SK-N-SH (cell line): ENCODE measurements at regions not wholly inside any gene's neighbourhood (a gene's known extent, or its start where the extent isn't known, plus 50 kb on each side); places are given as distances from the start of the nearest gene placed in this dataset.

Experiments used
- EP300 ChIP-seq, 2 experiments: IDR thresholded peaks; 2 replicates each; pipeline versions ENCODE4 v1.4.0 to v1.6.1; 2012; ENCODE audit warnings: borderline replicate concordance in 1 of 2, low read depth in 1 of 2, low read length in 1 of 2
- FOSL2 ChIP-seq: IDR thresholded peaks from 2 replicates; pipeline ENCODE4 v1.4.0; 2012; ENCODE audit warnings: low read depth, mild to moderate bottlenecking, moderate library complexity, borderline replicate concordance
- JUND ChIP-seq: IDR thresholded peaks from 2 replicates; pipeline ENCODE4 v1.4.0; 2012
- MXI1 ChIP-seq: IDR thresholded peaks from 2 replicates; pipeline ENCODE4 v1.6.1; 2012; ENCODE audit warnings: mild to moderate bottlenecking, low read depth, low read length, improper control_type of control experiment
- NFIC ChIP-seq: IDR thresholded peaks from 2 replicates; pipeline ENCODE4 v1.4.0; 2012; ENCODE audit warnings: borderline replicate concordance
- NRF1 ChIP-seq: IDR thresholded peaks from 2 replicates; pipeline ENCODE4 v1.6.1; 2012; ENCODE audit warnings: low read depth, mild to moderate bottlenecking, low read length
- POLR2AphosphoS5 ChIP-seq: IDR thresholded peaks from 2 replicates; pipeline ENCODE4 v1.6.1; 2012; ENCODE audit warnings: low read depth, low read length
- TAF1 ChIP-seq: IDR thresholded peaks from 2 replicates; pipeline ENCODE4 v1.6.1; 2012; ENCODE audit warnings: low read depth, mild to moderate bottlenecking, low read length, moderate library complexity, borderline replicate concordance
- TF ChIP-seq, protein P1 (sequence below): fragments of 200-600 bp; sonication (generic); IDR thresholded peaks from 2 replicates; pipeline ENCODE4 v1.6.1; 2017; ENCODE audit warnings: antibody characterized with exemption, mild to moderate bottlenecking, moderate library complexity
- TF ChIP-seq, protein P2 (sequence below): IDR thresholded peaks from 2 replicates; pipeline ENCODE4 v1.4.0; 2012; ENCODE audit warnings: low read depth, borderline replicate concordance

DNA sequence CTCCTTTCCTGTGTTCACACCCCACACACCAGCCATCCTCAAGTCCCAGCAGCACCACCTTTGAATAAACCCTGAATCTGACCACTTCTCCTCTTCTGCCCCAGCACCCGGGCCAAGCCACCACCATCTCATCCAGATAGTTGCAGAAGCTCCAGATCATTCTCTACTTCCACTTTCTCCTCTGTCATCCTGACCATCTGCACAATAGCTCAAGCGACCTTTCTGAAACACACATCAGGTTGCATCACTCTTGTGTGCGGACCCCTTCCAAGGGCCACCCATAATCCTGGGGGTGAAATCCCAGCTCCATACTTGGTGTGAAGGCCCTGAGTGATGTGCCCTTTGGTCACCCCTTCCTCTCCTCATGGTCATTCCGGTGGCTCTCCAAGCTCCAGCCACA lies 187.4 kb upstream of the GALNT17 start:
- TF ChIP-seq NFIC (no peak), JUND (no peak), MXI1 (no peak), TAF1 (no peak), POLR2AphosphoS5 (no peak), NRF1 (no peak), FOSL2 (no peak), EP300 (IDR thresholded peaks at IDR 0.05; ENCODE audit: borderline replicate concordance in 1 of 2, low read depth in 1 of 2, low read length in 1 of 2) (no peak)
- TF ChIP-seq, protein P1, sequence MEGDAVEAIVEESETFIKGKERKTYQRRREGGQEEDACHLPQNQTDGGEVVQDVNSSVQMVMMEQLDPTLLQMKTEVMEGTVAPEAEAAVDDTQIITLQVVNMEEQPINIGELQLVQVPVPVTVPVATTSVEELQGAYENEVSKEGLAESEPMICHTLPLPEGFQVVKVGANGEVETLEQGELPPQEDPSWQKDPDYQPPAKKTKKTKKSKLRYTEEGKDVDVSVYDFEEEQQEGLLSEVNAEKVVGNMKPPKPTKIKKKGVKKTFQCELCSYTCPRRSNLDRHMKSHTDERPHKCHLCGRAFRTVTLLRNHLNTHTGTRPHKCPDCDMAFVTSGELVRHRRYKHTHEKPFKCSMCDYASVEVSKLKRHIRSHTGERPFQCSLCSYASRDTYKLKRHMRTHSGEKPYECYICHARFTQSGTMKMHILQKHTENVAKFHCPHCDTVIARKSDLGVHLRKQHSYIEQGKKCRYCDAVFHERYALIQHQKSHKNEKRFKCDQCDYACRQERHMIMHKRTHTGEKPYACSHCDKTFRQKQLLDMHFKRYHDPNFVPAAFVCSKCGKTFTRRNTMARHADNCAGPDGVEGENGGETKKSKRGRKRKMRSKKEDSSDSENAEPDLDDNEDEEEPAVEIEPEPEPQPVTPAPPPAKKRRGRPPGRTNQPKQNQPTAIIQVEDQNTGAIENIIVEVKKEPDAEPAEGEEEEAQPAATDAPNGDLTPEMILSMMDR, result no peak
- TF ChIP-seq, protein P2, sequence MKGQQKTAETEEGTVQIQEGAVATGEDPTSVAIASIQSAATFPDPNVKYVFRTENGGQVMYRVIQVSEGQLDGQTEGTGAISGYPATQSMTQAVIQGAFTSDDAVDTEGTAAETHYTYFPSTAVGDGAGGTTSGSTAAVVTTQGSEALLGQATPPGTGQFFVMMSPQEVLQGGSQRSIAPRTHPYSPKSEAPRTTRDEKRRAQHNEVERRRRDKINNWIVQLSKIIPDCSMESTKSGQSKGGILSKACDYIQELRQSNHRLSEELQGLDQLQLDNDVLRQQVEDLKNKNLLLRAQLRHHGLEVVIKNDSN, result no peak
